H1 (cell line): ENCODE measurements at regions not wholly inside any gene's neighbourhood (a gene's known extent, or its start where the extent isn't known, plus 50 kb on each side); places are given as distances from the start of the nearest gene placed in this dataset.
A peak's percentile ranks its signal among the peaks of the same experiment; 100 is the strongest.

Source experiments
- CTCF ChIA-PET: fragments of 300-600 bp; sonication (Branson Sonifier 250); formaldehyde crosslinking; loops from one replicate; lab custom pipeline; 2021; ENCODE audit not compliant: partially characterized antibody; lab: Charles Lee
- POLR2A ChIA-PET: fragments of 300-600 bp; sonication (Branson Sonifier 250); formaldehyde crosslinking; loops from one replicate; lab custom pipeline; 2021; ENCODE audit warnings: inconsistent platforms; ENCODE audit not compliant: partially characterized antibody; lab: Charles Lee
- DNase-seq, 2 experiments: peaks; one replicate each; pipeline versions ENCODE4 v3.0.0 to v3.0.0-alpha.2; 2010 to 2022; ENCODE audit warnings: low spot score in 2 of 2, low read depth in 1 of 2, mixed read lengths in 1 of 2
- FAIRE-seq: peaks from 2 replicates; lab custom pipeline; 2011; peaks lifted over from hg19 to GRCh38; lab: Jason Lieb, UNC
- H2AFZ ChIP-seq: 2 replicates; pipeline ENCODE4 v1.8.1; 2012; ENCODE audit warnings: low read length, inconsistent platforms
- H2AK5ac ChIP-seq: 2 replicates; pipeline ENCODE4 v1.6.1; 2013; ENCODE audit warnings: low read depth, low read length
- H2BK120ac ChIP-seq: replicated peaks from 2 replicates; pipeline ENCODE3; 2013; ENCODE audit warnings: low read depth, low read length, inconsistent platforms
- H2BK12ac ChIP-seq: 2 replicates; pipeline ENCODE4 v1.6.1; 2013; ENCODE audit warnings: low read depth, low read length
- H2BK15ac ChIP-seq: 2 replicates; pipeline ENCODE4 v1.6.1; 2013; ENCODE audit warnings: low read length
- H2BK20ac ChIP-seq: 2 replicates; pipeline ENCODE4 v1.6.1; 2013; ENCODE audit warnings: low read length
- H2BK5ac ChIP-seq: 2 replicates; pipeline ENCODE4 v1.6.1; 2013; ENCODE audit warnings: low read depth, low read length
- H3K14ac ChIP-seq: 2 replicates; pipeline ENCODE4 v1.6.1; 2013; ENCODE audit warnings: inconsistent platforms; ENCODE audit not compliant: insufficient read length
- H3K18ac ChIP-seq: 2 replicates; pipeline ENCODE4 v1.6.1; 2013; ENCODE audit warnings: low read length; ENCODE audit errors: extremely low read depth
- H3K23ac ChIP-seq: 2 replicates; pipeline ENCODE4 v1.6.1; 2013; ENCODE audit warnings: inconsistent platforms; ENCODE audit not compliant: insufficient read length
- H3K23me2 ChIP-seq: 2 replicates; pipeline ENCODE4 v1.6.1; 2013; ENCODE audit warnings: low read depth, low read length
- H3K27ac ChIP-seq: 2 replicates; pipeline ENCODE4 v1.6.1; 2011; ENCODE audit warnings: low read depth, low read length, inconsistent platforms
- H3K27me3 ChIP-seq, 4 experiments: replicated peaks in 1 of 4; 1 replicate in 1 of 4; 2 replicates in 3 of 4; pipeline versions ENCODE4 v1.6.1 to v1.8.1; 2011 to 2013; ENCODE audit warnings: low read length in 3 of 4, mild to moderate bottlenecking in 3 of 4, inconsistent platforms in 2 of 4, mixed read lengths in 2 of 4, moderate library complexity in 1 of 4; ENCODE audit not compliant: control insufficient read depth in 3 of 4, insufficient read depth in 3 of 4; ENCODE audit errors: extremely low read depth in 1 of 4
- H3K36me3 ChIP-seq, 4 experiments: 2 replicates each; pipeline versions ENCODE4 v1.6.1 to v1.8.1; 2011 to 2013; ENCODE audit warnings: mild to moderate bottlenecking in 4 of 4, low read length in 3 of 4, moderate library complexity in 2 of 4, control low read depth in 1 of 4, inconsistent platforms in 1 of 4; ENCODE audit not compliant: insufficient read depth in 4 of 4, control insufficient read depth in 2 of 4
- H3K4ac ChIP-seq: replicated peaks from 2 replicates; pipeline ENCODE3; 2013; ENCODE audit warnings: low read length, low read depth, mixed read lengths, inconsistent platforms; ENCODE audit not compliant: insufficient read length
- H3K4me1 ChIP-seq, 4 experiments: replicated peaks in 1 of 4; 1 replicate in 1 of 4; 2 replicates in 3 of 4; pipeline versions ENCODE4 v1.6.1 to v1.8.1; 2011 to 2013; ENCODE audit warnings: low read length in 3 of 4, inconsistent platforms in 2 of 4, mixed read lengths in 1 of 4; ENCODE audit not compliant: insufficient read depth in 4 of 4, control insufficient read depth in 3 of 4
- H3K4me2 ChIP-seq, 2 experiments: 2 replicates each; pipeline versions ENCODE4 v1.6.1 to v1.8.1; 2011 to 2013; ENCODE audit warnings: low read depth in 2 of 2, low read length in 2 of 2, control low read depth in 1 of 2, inconsistent platforms in 1 of 2, mild to moderate bottlenecking in 1 of 2; ENCODE audit not compliant: insufficient read depth in 1 of 2
- H3K4me3 ChIP-seq, 4 experiments: fragments of 200-600, 300-600 bp in 1 of 4; sonication (generic), shearing (Covaris generic), sonication (Bioruptor Twin) in 1 of 4; 2 replicates each; pipeline versions ENCODE4 v1.5.1 to v1.8.1; 2011 to 2016; ENCODE audit warnings: low read length in 4 of 4, low read depth in 3 of 4, control low read depth in 2 of 4, inconsistent platforms in 2 of 4, mild to moderate bottlenecking in 2 of 4, mixed read lengths in 1 of 4, moderate library complexity in 1 of 4; ENCODE audit not compliant: insufficient read depth in 2 of 4; ENCODE audit errors: extremely low read depth in 1 of 4
- H3K56ac ChIP-seq: replicated peaks from 2 replicates; pipeline ENCODE3; 2013; ENCODE audit warnings: low read depth, mild to moderate bottlenecking, mixed read lengths, low read length, inconsistent platforms; ENCODE audit not compliant: insufficient read length
- H3K79me1 ChIP-seq: 2 replicates; pipeline ENCODE4 v1.6.1; 2013; ENCODE audit warnings: low read depth, low read length, control low read depth
- H3K79me2 ChIP-seq, 2 experiments: 2 replicates each; pipeline versions ENCODE4 v1.6.1 to v1.8.1; 2012 to 2013; ENCODE audit warnings: low read length in 2 of 2, mild to moderate bottlenecking in 2 of 2, inconsistent platforms in 1 of 2; ENCODE audit not compliant: insufficient read depth in 2 of 2, control insufficient read depth in 1 of 2
- H3K9ac ChIP-seq, 4 experiments: replicated peaks in 1 of 4; 1 replicate in 1 of 4; 2 replicates in 3 of 4; pipeline versions ENCODE4 v1.6.1 to v1.8.1; 2011 to 2013; ENCODE audit warnings: low read depth in 3 of 4, low read length in 3 of 4, control low read depth in 2 of 4, mild to moderate bottlenecking in 2 of 4, moderate library complexity in 2 of 4, inconsistent platforms in 1 of 4; ENCODE audit errors: extremely low read depth in 1 of 4
- H3K9me3 ChIP-seq, 2 experiments: 2 replicates each; pipeline versions ENCODE4 v1.6.1 to v1.8.1; 2012 to 2013; ENCODE audit warnings: mild to moderate bottlenecking in 2 of 2, moderate library complexity in 2 of 2, control low read depth in 1 of 2, inconsistent platforms in 1 of 2, low read depth in 1 of 2, low read length in 1 of 2, mixed read lengths in 1 of 2; ENCODE audit not compliant: insufficient read depth in 2 of 2
- H4K20me1 ChIP-seq, 2 experiments: replicated peaks in 1 of 2; 2 replicates each; pipeline versions ENCODE3 to v1.8.1; 2011 to 2013; ENCODE audit warnings: inconsistent platforms in 2 of 2, low read length in 2 of 2, mild to moderate bottlenecking in 1 of 2; ENCODE audit not compliant: insufficient read depth in 2 of 2, control insufficient read depth in 1 of 2
- H4K5ac ChIP-seq: 2 replicates; pipeline ENCODE4 v1.6.1; 2013; ENCODE audit warnings: low read length, low read depth, mixed read lengths, inconsistent platforms; ENCODE audit not compliant: insufficient read length
- H4K8ac ChIP-seq: 2 replicates; pipeline ENCODE4 v1.8.0; 2013; ENCODE audit warnings: mild to moderate bottlenecking, moderate library complexity, low read length, inconsistent platforms; ENCODE audit not compliant: insufficient read depth; ENCODE audit errors: extremely low read depth
- H4K91ac ChIP-seq: replicated peaks from 2 replicates; pipeline ENCODE3; 2013; ENCODE audit warnings: low read length, mixed read lengths, inconsistent platforms; ENCODE audit not compliant: insufficient read length
- CBX8 ChIP-seq: fragments of 300-800, 300-1000 bp; sonication (generic); IDR thresholded peaks from 2 replicates; pipeline ENCODE4 v1.7.1; 2016; ENCODE audit warnings: low read depth, low read length, borderline replicate concordance
- CREB1 ChIP-seq: IDR thresholded peaks from 2 replicates; pipeline ENCODE4 v1.6.1; 2012; ENCODE audit warnings: inconsistent platforms
- E2F6 ChIP-seq: IDR thresholded peaks from 2 replicates; pipeline ENCODE4 v1.6.1; 2012; ENCODE audit warnings: inconsistent platforms
- EGR1 ChIP-seq: IDR thresholded peaks from 2 replicates; pipeline ENCODE4 v1.6.1; 2011; ENCODE audit warnings: low read depth, low read length, borderline replicate concordance
- KDM1A ChIP-seq: fragments of 200-600, 300-600 bp; sonication (generic); IDR thresholded peaks from 2 replicates; pipeline ENCODE4 v1.7.1; 2016; ENCODE audit warnings: mild to moderate bottlenecking, low read length, borderline replicate concordance
- KDM4A ChIP-seq: IDR thresholded peaks from one replicate; pipeline ENCODE4 v1.7.1; 2012; ENCODE audit warnings: low read depth, mild to moderate bottlenecking, moderate library complexity, low read length, inconsistent platforms; ENCODE audit not compliant: severe bottlenecking
- PHF8 ChIP-seq: fragments of 200-600 bp; sonication (generic); conservative IDR thresholded peaks from 2 replicates; pipeline ENCODE4 v1.7.1; 2012; ENCODE audit warnings: low read depth, mild to moderate bottlenecking, inconsistent platforms, low read length, moderate library complexity
- RBBP5 ChIP-seq: IDR thresholded peaks from 2 replicates; pipeline ENCODE4 v1.7.1; 2012; ENCODE audit warnings: low read depth, mild to moderate bottlenecking, inconsistent platforms, low read length, moderate library complexity, borderline replicate concordance
- SAP30 ChIP-seq: fragments of 300-600 bp; sonication (generic); IDR thresholded peaks from 2 replicates; pipeline ENCODE4 v1.7.1; 2012; ENCODE audit warnings: low read length, moderate library complexity, mild to moderate bottlenecking, inconsistent platforms; ENCODE audit not compliant: insufficient read depth, insufficient replicate concordance
- SIX5 ChIP-seq: IDR thresholded peaks from 2 replicates; pipeline ENCODE4 v1.6.1; 2011; ENCODE audit warnings: mild to moderate bottlenecking, low read depth, low read length
- SRF ChIP-seq: IDR thresholded peaks from 2 replicates; pipeline ENCODE4 v1.6.1; 2011; ENCODE audit warnings: mild to moderate bottlenecking, low read depth, low read length, moderate library complexity
- USF2 ChIP-seq: IDR thresholded peaks from 2 replicates; pipeline ENCODE4 v1.6.1; 2011; ENCODE audit warnings: low read length, improper control_type of control experiment
- WGBS, 2 experiments: shearing (Covaris generic) in 1 of 2; methylation state at CpG; one replicate each; pipeline versions ENCODE4 v1.1.6 to v1.1.7; 2013 to 2015; ENCODE audit warnings: low lambda C conversion rate in 2 of 2, mixed read lengths in 2 of 2, inconsistent platforms in 1 of 2, low coverage in 1 of 2, missing lambda C conversion rate in 1 of 2; ENCODE audit not compliant: insufficient replicate concordance in 2 of 2, insufficient coverage in 1 of 2, insufficient read length in 1 of 2; ENCODE audit errors: extremely low coverage in 1 of 2, missing lambda C conversion rate in 1 of 2; 5-methylcytosine and 5-hydroxymethylcytosine counted together

GRCh38 chr16:22633280-22633679, 122.6 kb downstream of the NPIPB5 start:
- Histone ChIP-seq H3K14ac (no peak overlapping the region), H4K91ac (peak overlapping the region; percentile 92), H4K5ac (peak overlapping the region; percentile 34), H3K9me3 (peaks cover 0 to 3% of the 10 kb centered on the region in 2 experiments; a peak in 1 of 4 replicates), H3K4me3 (peak overlapping the region in 1 of 4 experiments; percentile 43; a peak in 1 of 8 replicates), H4K8ac (no peak overlapping the region), H3K4me1 (peaks cover 11 to 30% (median 22%) of the 10 kb centered on the region in 4 experiments; a peak in 6 of 7 replicates), H3K23ac (no peak overlapping the region), H3K27me3 (no peaks in the 10 kb centered on the region), H2BK12ac (peak overlapping the region; percentile 98), H3K79me1 (no peaks in the 10 kb centered on the region), H3K27ac (peak overlapping the region; percentile 67), H2BK120ac (peak overlapping the region; percentile 74), H2AFZ (no peak overlapping the region), H2BK5ac (peak overlapping the region; percentile 88), H3K18ac (peak overlapping the region; percentile 89), H3K4me2 (peak overlapping the region in 1 of 2 experiments; percentile 46; a peak in 1 of 4 replicates), H2BK15ac (no peak overlapping the region), H3K56ac (no peak overlapping the region), H3K36me3 (no peaks in the 10 kb centered on the region), H2BK20ac (peak overlapping the region; percentile 99), H3K23me2 (no peaks in the 10 kb centered on the region), H3K4ac (peak overlapping the region; percentile 75), H3K79me2 (no peaks in the 10 kb centered on the region), H4K20me1 (no peaks in the 10 kb centered on the region), H2AK5ac (peak overlapping the region; percentile 96), H3K9ac (no peak overlapping the region)
- DNase-seq, result no peak
- POLR2A ChIA-PET, result interaction anchor here (1.2 kb wide), 1 partner anchor 335 kb away, joined by 3 read pairs; no protein-coding TSS in a partner anchor
- WGBS, 2 experiments, result 88% methylated on average over 5 of the region's 5 CpGs; no CpG with 5 or more reads in 1 of the 2 experiments
- CTCF ChIA-PET, result interaction anchor here (1.0 kb wide), 1 partner anchor 13 kb away, joined by 3 read pairs; no protein-coding TSS in a partner anchor
- no peak for FAIRE-seq
- TF ChIP-seq CREB1 (no peak), USF2 (no peak), SRF (no peak), KDM1A (no peak), CBX8 (no peak), KDM4A (no peak), EGR1 (no peak), SIX5 (no peak), E2F6 (no peak), RBBP5 (no peak), PHF8 (no peak), SAP30 (no peak)
